ENCODE measurements at regions not wholly inside any gene's neighbourhood (a gene's known extent, or its start where the extent isn't known, plus 50 kb on each side); places are given as distances from the start of the nearest gene placed in this dataset.

DNA sequence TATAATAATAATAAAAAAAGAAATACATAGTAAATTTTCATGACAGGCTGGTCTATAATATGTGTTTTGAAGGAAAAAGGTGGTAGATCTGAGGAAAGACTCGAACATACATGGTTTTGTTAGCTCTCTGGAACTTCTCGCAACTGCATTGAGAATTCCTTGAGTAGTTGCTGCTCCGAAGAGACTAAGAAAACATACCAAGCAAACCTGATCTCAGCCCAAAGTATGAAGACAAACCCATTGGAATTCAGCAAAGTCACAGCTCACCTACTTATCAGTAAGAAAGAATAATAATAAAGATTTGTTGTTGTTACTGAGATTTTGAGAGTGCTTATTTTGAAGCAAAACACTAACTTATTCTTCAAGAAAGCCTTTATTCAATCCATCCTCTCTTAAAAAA, 1107.1 kb upstream of the EYS start:
- H3K4me1 ChIP-seq (ENCODE audit: control insufficient read depth, insufficient read depth, low read length) = no peaks in the 10 kb centered on the region
- no peaks in the 10 kb centered on the region; the same call in 1 of the 2 replicates for H3K9me3 ChIP-seq (ENCODE audit: control insufficient read depth, insufficient read depth, low read length)
- DNase-seq (ENCODE audit: low read depth, low spot score) = no peak
- no peaks in the 10 kb centered on the region for H3K36me3 ChIP-seq (ENCODE audit: control insufficient read depth, insufficient read depth, low read length)
- H3K27me3 ChIP-seq (ENCODE audit: control insufficient read depth, insufficient read depth, low read length) = no peaks in the 10 kb centered on the region
- WGBS (ENCODE audit: insufficient coverage, insufficient read length) = no CpG with 5 or more reads among the region's 3 CpGs
- no peak overlapping the region for H3K4me3 ChIP-seq (ENCODE audit: low read length)
- no peak overlapping the region for H3K27ac ChIP-seq (ENCODE audit: low read length)

DNA sequence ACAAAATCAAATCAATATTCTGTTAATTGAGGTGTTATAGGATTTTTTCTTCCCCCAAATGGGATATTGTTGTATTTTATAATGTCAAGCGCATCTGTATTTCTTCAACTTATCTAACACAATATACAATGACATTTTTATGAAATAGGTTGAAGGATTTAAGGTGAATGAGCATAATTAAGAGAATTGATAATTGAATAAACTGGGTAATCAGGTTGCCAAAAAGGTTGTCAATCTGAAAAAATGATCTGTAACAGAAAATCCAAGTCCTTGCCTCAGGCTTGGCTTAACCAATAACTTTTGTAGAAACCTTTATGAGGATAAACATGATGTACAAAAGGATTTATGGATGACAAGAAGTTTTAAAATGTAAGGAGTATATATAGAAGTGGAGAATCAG, 1101.7 kb upstream of the EYS start:
- Histone ChIP-seq H3K4me1 (ENCODE audit: control insufficient read depth, insufficient read depth, low read length) (no peaks in the 10 kb centered on the region), H3K9me3 (ENCODE audit: control insufficient read depth, insufficient read depth, low read length) (no peaks in the 10 kb centered on the region), H3K36me3 (ENCODE audit: control insufficient read depth, insufficient read depth, low read length) (no peaks in the 10 kb centered on the region), H3K4me3 (ENCODE audit: low read length) (no peak overlapping the region), H3K27me3 (ENCODE audit: control insufficient read depth, insufficient read depth, low read length) (no peaks in the 10 kb centered on the region), H3K27ac (ENCODE audit: low read length) (no peak overlapping the region)
- no peak for DNase-seq (ENCODE audit: low read depth, low spot score)
- WGBS (ENCODE audit: insufficient coverage, insufficient read length) = no CpG with 5 or more reads among the region's 1 CpG

DNA sequence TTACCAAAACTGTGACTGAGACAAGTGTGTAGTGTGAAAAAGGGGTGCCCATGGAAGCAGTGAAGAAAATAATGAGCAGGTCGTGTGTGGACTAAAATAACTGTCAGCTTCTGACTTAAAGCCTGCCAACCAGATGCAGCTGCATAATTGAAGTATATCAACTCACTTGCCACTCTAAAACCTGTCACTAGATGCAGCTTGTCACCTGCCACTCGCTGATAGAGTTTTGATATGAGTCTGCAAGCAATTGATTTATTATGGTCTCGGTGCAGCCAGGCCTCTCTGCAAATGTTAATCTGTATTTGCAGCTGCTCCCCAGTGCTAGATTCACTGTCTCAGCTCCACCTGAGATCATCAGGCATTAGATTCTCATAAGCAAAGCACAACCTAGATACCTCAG, 1090.0 kb upstream of the EYS start:
- Histone ChIP-seq H3K36me3 (ENCODE audit: control insufficient read depth, insufficient read depth, low read length) (no peaks in the 10 kb centered on the region), H3K4me3 (ENCODE audit: low read length) (no peak overlapping the region), H3K4me1 (ENCODE audit: control insufficient read depth, insufficient read depth, low read length) (no peaks in the 10 kb centered on the region), H3K27me3 (ENCODE audit: control insufficient read depth, insufficient read depth, low read length) (no peaks in the 10 kb centered on the region), H3K27ac (ENCODE audit: low read length) (no peak overlapping the region), H3K9me3 (ENCODE audit: control insufficient read depth, insufficient read depth, low read length) (no peaks in the 10 kb centered on the region; the same call in 1 of the 2 replicates)
- DNase-seq (ENCODE audit: low read depth, low spot score) = no peak
- WGBS (ENCODE audit: insufficient coverage, insufficient read length) = no CpG with 5 or more reads among the region's 3 CpGs

DNA sequence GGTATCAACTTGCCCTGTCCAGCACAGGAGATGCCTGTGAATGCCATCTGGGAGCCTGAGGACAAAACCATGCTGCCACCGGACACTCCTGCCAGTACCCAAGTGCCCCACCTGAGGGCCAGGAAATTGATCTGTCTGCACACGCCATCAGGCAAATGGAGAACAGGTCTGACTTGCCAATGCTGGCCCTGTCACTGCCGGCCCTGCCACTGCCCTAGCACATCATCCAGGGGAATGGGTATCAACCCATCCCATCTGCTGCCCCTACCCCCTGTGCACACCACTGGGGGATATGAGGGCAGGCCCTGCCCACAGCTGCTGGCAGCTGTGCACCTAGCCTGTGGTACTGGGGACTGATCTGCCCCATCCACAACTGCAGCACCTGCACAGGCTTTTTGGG, 1081.6 kb upstream of the EYS start:
- Histone ChIP-seq H3K4me1 (ENCODE audit: control insufficient read depth, insufficient read depth, low read length) (no peaks in the 10 kb centered on the region), H3K9me3 (ENCODE audit: control insufficient read depth, insufficient read depth, low read length) (no peaks in the 10 kb centered on the region), H3K36me3 (ENCODE audit: control insufficient read depth, insufficient read depth, low read length) (no peaks in the 10 kb centered on the region), H3K27ac (ENCODE audit: low read length) (no peak overlapping the region), H3K27me3 (ENCODE audit: control insufficient read depth, insufficient read depth, low read length) (no peaks in the 10 kb centered on the region), H3K4me3 (ENCODE audit: low read length) (no peak overlapping the region)
- WGBS (ENCODE audit: insufficient coverage, insufficient read length) = no CpG with 5 or more reads among the region's 3 CpGs
- DNase-seq (ENCODE audit: low read depth, low spot score) = no peak

DNA sequence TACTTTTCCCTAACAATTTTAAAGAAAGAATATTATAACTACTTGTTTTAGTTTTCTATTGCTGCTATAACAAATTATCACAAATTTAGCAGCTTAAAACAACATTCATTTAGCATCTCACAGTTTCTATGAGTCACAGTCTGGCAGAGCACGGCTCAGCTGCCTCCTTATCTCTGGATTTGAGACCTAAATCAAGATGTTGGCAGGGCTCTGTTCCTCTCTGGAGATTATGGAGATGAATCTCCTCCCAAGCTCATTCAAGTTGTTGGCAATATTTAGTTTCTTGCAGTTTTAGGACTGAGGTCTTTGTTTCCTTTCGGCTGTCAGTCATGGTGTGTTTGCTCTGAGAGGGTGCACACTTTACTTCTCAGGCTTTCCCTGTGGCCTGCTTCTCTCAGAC, 1065.8 kb upstream of the EYS start:
- Histone ChIP-seq H3K27ac (ENCODE audit: low read length) (no peak overlapping the region), H3K9me3 (ENCODE audit: control insufficient read depth, insufficient read depth, low read length) (no peaks in the 10 kb centered on the region), H3K36me3 (ENCODE audit: control insufficient read depth, insufficient read depth, low read length) (no peaks in the 10 kb centered on the region), H3K4me3 (ENCODE audit: low read length) (no peak overlapping the region), H3K4me1 (ENCODE audit: control insufficient read depth, insufficient read depth, low read length) (no peaks in the 10 kb centered on the region), H3K27me3 (ENCODE audit: control insufficient read depth, insufficient read depth, low read length) (no peaks in the 10 kb centered on the region)
- WGBS (ENCODE audit: insufficient coverage, insufficient read length) = no CpG with 5 or more reads among the region's 2 CpGs
- no peak for DNase-seq (ENCODE audit: low read depth, low spot score)

DNA sequence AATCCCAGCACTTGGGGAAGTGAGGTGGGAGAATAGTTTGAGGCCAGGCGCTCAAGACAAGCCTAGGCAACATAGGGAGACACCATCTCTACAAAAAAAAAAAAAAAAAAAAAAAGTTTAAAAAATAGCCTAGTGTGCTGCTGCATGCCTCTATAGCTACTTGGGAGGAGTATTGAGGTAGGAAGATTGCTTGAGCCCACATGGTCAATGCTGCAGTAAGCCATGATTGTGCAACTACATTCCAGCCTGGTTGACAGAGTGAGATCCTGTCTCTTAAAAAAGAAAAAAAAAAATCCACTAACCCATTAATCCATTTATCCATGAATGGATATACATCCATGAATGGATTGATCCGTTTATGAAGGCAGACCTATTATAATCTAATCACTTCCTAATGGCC, 1064.6 kb upstream of the EYS start:
- no peaks in the 10 kb centered on the region for H3K36me3 ChIP-seq (ENCODE audit: control insufficient read depth, insufficient read depth, low read length)
- no CpG with 5 or more reads among the region's 2 CpGs for WGBS (ENCODE audit: insufficient coverage, insufficient read length)
- H3K9me3 ChIP-seq (ENCODE audit: control insufficient read depth, insufficient read depth, low read length) = no peaks in the 10 kb centered on the region
- H3K4me3 ChIP-seq (ENCODE audit: low read length) = no peak overlapping the region
- no peaks in the 10 kb centered on the region for H3K4me1 ChIP-seq (ENCODE audit: control insufficient read depth, insufficient read depth, low read length)
- H3K27me3 ChIP-seq (ENCODE audit: control insufficient read depth, insufficient read depth, low read length) = no peaks in the 10 kb centered on the region
- H3K27ac ChIP-seq (ENCODE audit: low read length) = no peak overlapping the region
- no peak for DNase-seq (ENCODE audit: low read depth, low spot score)

DNA sequence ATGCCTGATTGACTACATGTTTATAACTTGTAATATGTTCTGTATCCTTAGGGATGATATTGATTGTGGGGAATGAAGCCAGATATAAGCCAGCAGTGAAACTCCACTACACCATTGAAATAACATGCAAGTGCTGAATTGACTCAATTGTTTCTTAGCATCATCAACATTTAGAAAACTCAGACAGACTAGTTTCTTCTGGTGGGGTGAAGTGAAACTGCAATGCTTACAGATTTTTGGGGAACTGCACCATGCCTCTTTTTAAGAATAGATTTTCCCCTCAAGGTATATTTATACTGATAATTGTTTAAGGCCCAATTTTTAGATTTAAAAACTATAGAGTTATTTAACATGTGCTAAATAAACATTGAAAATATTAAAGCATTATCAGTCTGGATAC, 1044.6 kb upstream of the EYS start:
- Histone ChIP-seq H3K27ac (ENCODE audit: low read length) (no peak overlapping the region), H3K36me3 (ENCODE audit: control insufficient read depth, insufficient read depth, low read length) (no peaks in the 10 kb centered on the region), H3K27me3 (ENCODE audit: control insufficient read depth, insufficient read depth, low read length) (no peaks in the 10 kb centered on the region), H3K4me3 (ENCODE audit: low read length) (no peak overlapping the region), H3K9me3 (ENCODE audit: control insufficient read depth, insufficient read depth, low read length) (0 out of 2 replicates have a peak, but pooled peaks cover 2% of the 10 kb centered on the region), H3K4me1 (ENCODE audit: control insufficient read depth, insufficient read depth, low read length) (no peaks in the 10 kb centered on the region)
- no peak for DNase-seq (ENCODE audit: low read depth, low spot score)

DNA sequence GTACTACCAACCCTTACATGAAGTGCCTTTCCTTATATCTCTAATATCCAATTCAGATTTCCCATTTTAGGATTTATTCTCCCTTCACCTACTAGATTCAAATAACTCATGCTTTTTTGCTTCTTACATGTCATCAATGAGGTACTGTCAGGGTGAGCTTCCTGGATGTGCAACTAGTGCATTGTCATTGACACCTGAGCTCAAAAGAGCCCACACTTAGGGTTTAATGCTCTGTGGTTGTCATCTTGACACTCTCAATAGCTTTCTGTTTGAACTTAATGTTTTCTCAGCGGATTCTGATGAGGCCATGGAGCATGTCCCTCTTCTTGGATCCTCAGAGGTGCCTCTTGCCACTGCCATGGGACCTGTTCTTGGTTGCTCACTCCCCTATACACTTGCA, 1033.3 kb upstream of the EYS start:
- no peak overlapping the region for H3K27ac ChIP-seq (ENCODE audit: low read length)
- DNase-seq (ENCODE audit: low read depth, low spot score) = no peak
- WGBS (ENCODE audit: insufficient coverage, insufficient read length) = no CpG with 5 or more reads among the region's 1 CpG

DNA sequence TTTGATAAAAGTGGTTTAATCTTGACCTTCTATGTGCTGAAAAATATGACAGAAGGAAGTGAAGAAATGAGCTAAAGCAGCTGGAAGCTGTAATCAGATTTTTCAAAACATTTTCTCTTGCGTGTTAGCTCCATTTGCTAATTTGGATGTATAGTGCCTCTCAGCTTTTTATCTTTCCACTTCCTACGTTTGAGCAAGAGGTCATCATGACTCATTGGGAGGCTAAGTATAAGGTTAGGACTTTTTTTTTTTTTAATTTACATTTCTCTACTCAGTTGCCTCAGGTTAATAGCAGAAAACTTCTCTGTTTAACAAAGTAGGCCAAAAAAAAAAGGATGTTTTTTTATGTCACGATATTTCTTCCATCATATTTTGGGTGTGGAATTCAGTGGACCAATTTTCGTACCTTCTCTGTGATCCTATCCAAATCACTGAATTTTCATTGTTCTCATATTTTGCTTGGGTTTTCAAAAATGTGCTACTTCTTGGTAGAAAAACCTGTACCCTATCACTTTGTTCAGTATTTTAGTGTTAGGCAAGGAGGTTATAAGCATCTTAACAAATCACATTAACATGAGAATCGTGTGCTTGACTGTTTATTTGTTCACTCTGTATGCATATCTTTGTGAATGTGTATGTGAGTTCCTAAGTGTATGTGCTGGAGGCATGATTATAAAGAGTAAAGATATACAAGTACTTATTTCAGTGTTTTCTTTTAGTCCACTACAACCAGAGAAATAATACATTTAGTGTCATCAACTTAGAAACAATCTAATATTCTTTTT, 1028.3 kb upstream of the EYS start:
- no peaks in the 10 kb centered on the region for H3K9me3 ChIP-seq (ENCODE audit: control insufficient read depth, insufficient read depth, low read length)
- no peak for DNase-seq (ENCODE audit: low read depth, low spot score)
- H3K27ac ChIP-seq (ENCODE audit: low read length) = no peak overlapping the region

More for the DNA sequence above, 1033.3 kb upstream of the EYS start:
- Histone ChIP-seq H3K4me1 (ENCODE audit: control insufficient read depth, insufficient read depth, low read length) (no peaks in the 10 kb centered on the region), H3K4me3 (ENCODE audit: low read length) (no peak overlapping the region), H3K36me3 (ENCODE audit: control insufficient read depth, insufficient read depth, low read length) (no peaks in the 10 kb centered on the region), H3K9me3 (ENCODE audit: control insufficient read depth, insufficient read depth, low read length) (no peaks in the 10 kb centered on the region), H3K27me3 (ENCODE audit: control insufficient read depth, insufficient read depth, low read length) (no peaks in the 10 kb centered on the region)

DNA sequence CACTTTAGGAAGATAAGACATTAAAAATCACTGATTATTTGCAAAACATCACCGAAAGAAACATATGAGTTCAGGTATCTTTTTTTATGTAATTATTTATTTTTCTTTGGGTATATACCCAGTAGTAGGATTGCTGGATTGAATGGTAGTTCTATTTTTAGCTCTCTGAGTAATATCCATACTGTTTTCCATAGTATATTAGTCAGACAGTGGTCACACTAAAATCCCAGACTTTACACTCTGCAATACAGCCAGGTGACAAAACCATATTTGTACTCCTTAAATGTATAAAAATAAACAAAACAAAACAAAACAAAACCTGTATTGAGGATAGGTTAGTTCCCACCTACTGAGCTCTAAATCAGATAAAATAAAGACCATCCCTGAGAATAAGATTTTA, 1024.3 kb upstream of the EYS start:
- no peak for DNase-seq (ENCODE audit: low read depth, low spot score)
- WGBS (ENCODE audit: insufficient coverage, insufficient read length) = no CpG with 5 or more reads among the region's 1 CpG
- Histone ChIP-seq H3K27ac (ENCODE audit: low read length) (no peak overlapping the region), H3K27me3 (ENCODE audit: control insufficient read depth, insufficient read depth, low read length) (no peaks in the 10 kb centered on the region), H3K9me3 (ENCODE audit: control insufficient read depth, insufficient read depth, low read length) (no peaks in the 10 kb centered on the region; the same call in 1 of the 2 replicates), H3K4me3 (ENCODE audit: low read length) (no peak overlapping the region), H3K36me3 (ENCODE audit: control insufficient read depth, insufficient read depth, low read length) (no peaks in the 10 kb centered on the region), H3K4me1 (ENCODE audit: control insufficient read depth, insufficient read depth, low read length) (no peaks in the 10 kb centered on the region)

More for the DNA sequence above, 1028.3 kb upstream of the EYS start:
- WGBS (ENCODE audit: insufficient coverage, insufficient read length) = no CpG with 5 or more reads among the region's 5 CpGs
- no peak overlapping the region for H3K4me3 ChIP-seq (ENCODE audit: low read length)
- H3K27me3 ChIP-seq (ENCODE audit: control insufficient read depth, insufficient read depth, low read length) = no peaks in the 10 kb centered on the region
- H3K36me3 ChIP-seq (ENCODE audit: control insufficient read depth, insufficient read depth, low read length) = no peaks in the 10 kb centered on the region
- no peaks in the 10 kb centered on the region for H3K4me1 ChIP-seq (ENCODE audit: control insufficient read depth, insufficient read depth, low read length)

DNA sequence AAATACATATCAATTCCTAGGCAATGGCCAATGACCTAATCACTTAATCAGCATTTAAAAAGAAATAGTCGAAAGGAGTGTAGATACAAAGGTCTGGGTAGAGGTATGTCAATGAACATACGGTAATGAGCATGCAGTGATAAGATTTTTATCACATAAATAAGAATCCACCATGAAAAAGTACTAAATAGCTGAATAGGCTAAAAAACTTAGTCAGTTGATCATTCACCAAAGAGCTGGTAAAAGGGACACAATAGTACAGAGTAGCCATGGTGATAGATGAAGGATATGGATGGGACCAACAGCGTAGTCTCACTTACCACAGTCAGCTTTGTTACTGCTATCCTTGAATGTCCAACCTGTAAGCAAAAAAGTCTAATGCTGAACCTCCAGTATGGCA, 1018.6 kb upstream of the EYS start:
- no peak overlapping the region for H3K27ac ChIP-seq (ENCODE audit: low read length)
- H3K4me1 ChIP-seq (ENCODE audit: control insufficient read depth, insufficient read depth, low read length) = no peaks in the 10 kb centered on the region
- no peak overlapping the region for H3K4me3 ChIP-seq (ENCODE audit: low read length)
- no peaks in the 10 kb centered on the region for H3K27me3 ChIP-seq (ENCODE audit: control insufficient read depth, insufficient read depth, low read length)
- H3K36me3 ChIP-seq (ENCODE audit: control insufficient read depth, insufficient read depth, low read length) = no peaks in the 10 kb centered on the region
- no peaks in the 10 kb centered on the region; the same call in 1 of the 2 replicates for H3K9me3 ChIP-seq (ENCODE audit: control insufficient read depth, insufficient read depth, low read length)
- no CpG with 5 or more reads among the region's 3 CpGs for WGBS (ENCODE audit: insufficient coverage, insufficient read length)
- no peak for DNase-seq (ENCODE audit: low read depth, low spot score)

All from iPS DF 6.9 (cell line).